Left ventricle myocardium inferior (tissue), 1 donor: ENCODE measurements at regions not wholly inside any gene's neighbourhood (a gene's known extent, or its start where the extent isn't known, plus 50 kb on each side); places are given as distances from the start of the nearest gene placed in this dataset.

ENCODE experiments used
- DNase-seq: peaks from one replicate; pipeline ENCODE4 v3.0.0-alpha.2; 2020
- H3K27ac ChIP-seq: fragments of 200-600 bp; replicated peaks from 2 replicates; pipeline ENCODE4 v1.8.0; 2021
- H3K27me3 ChIP-seq: fragments of 200-600 bp; 2 replicates; pipeline ENCODE4 v1.8.0; 2021; ENCODE audit warnings: low read depth
- H3K36me3 ChIP-seq: fragments of 200-600 bp; 2 replicates; pipeline ENCODE4 v1.8.0; 2021
- H3K4me1 ChIP-seq: fragments of 200-600 bp; 2 replicates; pipeline ENCODE4 v1.8.0; 2021
- H3K4me3 ChIP-seq: fragments of 200-600 bp; 2 replicates; pipeline ENCODE4 v1.8.0; 2021; ENCODE audit warnings: mild to moderate bottlenecking, moderate library complexity
- H3K9me3 ChIP-seq: fragments of 200-600 bp; replicated peaks from 2 replicates; pipeline ENCODE4 v1.8.0; 2021
- intact Hi-C: fragments of 100-400 bp; cut with micrococcal nuclease; formaldehyde crosslinking; loops from one replicate; pipeline ENCODE4 v1.11.0; 2022
- TF ChIP-seq, protein P1 (sequence below): fragments of 200-600 bp; IDR thresholded peaks from 2 replicates; pipeline ENCODE4 v1.8.0; 2021; ENCODE audit warnings: antibody characterized with exemption, mild to moderate bottlenecking, borderline replicate concordance
- donor health status: DM: no; HTN: yes; CAD: no; lungs with severe emphysema.

DNA sequence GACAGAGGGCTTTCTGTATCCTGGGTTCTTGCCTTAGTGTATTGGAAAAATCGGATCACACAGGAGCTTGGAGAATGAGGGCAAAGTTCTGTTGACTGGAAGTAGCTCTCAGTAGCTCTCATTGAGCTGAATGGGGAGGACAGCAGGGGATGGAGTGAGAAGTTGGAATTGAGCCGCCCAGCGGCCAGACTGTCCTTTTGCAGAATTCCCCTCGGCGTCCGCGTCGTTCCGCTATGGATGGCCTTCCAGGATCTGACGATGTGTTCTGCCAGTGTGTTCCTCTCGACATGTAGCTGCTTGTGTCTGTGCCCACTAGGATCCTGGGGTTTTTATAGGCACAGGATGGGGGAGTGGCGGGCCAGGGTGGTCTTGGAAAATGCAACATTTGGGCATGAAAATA lies 351.8 kb upstream of the SEMA3A start:
- TF ChIP-seq, protein P1, sequence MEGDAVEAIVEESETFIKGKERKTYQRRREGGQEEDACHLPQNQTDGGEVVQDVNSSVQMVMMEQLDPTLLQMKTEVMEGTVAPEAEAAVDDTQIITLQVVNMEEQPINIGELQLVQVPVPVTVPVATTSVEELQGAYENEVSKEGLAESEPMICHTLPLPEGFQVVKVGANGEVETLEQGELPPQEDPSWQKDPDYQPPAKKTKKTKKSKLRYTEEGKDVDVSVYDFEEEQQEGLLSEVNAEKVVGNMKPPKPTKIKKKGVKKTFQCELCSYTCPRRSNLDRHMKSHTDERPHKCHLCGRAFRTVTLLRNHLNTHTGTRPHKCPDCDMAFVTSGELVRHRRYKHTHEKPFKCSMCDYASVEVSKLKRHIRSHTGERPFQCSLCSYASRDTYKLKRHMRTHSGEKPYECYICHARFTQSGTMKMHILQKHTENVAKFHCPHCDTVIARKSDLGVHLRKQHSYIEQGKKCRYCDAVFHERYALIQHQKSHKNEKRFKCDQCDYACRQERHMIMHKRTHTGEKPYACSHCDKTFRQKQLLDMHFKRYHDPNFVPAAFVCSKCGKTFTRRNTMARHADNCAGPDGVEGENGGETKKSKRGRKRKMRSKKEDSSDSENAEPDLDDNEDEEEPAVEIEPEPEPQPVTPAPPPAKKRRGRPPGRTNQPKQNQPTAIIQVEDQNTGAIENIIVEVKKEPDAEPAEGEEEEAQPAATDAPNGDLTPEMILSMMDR = no peak
- no peaks in the 10 kb centered on the region for H3K4me1 ChIP-seq
- no peaks in the 10 kb centered on the region for H3K27me3 ChIP-seq
- H3K9me3 ChIP-seq = no peaks in the 10 kb centered on the region
- intact Hi-C loops = no loop called here
- no peak overlapping the region for H3K27ac ChIP-seq
- DNase-seq = no peak
- H3K36me3 ChIP-seq = no peaks in the 10 kb centered on the region
- H3K4me3 ChIP-seq = no peak overlapping the region

DNA sequence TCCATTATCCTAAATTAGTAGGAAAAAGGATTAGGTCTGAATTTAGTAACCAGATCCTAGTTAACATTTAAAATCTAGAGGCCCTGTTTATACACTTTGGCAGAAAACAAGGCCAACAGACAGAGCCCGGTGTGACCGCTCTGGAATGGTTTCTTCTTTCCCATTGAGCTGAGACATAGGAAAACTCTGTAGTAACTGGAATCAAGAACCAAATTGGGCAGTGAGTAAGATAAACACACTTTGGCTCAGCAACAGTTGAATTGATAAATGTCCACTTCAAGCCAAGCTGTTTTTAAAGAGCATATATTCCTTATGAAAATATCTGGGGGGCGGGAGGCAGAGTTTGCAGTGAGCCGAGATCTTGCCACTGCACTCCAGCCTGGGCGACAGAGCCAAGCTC lies 343.7 kb upstream of the SEMA3A start:
- TF ChIP-seq, protein P1 = no peak
- no peaks in the 10 kb centered on the region for H3K9me3 ChIP-seq
- H3K4me3 ChIP-seq = no peak overlapping the region
- no peak overlapping the region for H3K27ac ChIP-seq
- H3K27me3 ChIP-seq = no peaks in the 10 kb centered on the region
- H3K36me3 ChIP-seq = no peaks in the 10 kb centered on the region
- intact Hi-C loops = no loop called here
- no peak for DNase-seq
- no peaks in the 10 kb centered on the region for H3K4me1 ChIP-seq

DNA sequence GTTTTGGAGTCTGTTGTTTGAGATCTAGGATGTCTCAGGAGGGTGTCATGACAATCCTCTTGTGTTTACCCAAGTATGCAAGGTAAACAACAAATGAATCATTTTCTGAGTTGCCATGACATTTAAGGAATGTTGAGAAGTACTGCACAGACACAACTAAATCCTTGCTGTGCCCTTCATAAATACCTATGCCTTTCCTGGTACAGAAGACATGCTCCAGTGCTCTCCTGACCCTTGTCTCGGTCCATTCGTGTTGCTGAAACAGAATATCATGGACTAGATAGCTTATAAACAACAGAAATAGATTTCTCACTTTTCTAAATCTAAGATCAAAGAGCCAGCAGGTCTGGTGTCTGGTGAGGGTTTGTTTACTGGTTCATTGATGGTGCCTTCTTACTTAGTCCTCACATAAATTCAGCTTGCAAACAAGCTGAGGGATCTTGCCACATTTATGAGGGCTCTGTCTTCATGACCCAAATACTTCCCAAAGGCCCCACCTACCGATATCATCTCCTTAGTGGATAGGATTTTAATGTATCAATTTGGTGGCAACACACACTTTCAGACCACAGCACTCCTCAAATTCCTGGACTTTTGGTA lies 341.8 kb upstream of the SEMA3A start:
- H3K36me3 ChIP-seq = no peaks in the 10 kb centered on the region
- DNase-seq = no peak
- no peaks in the 10 kb centered on the region for H3K4me1 ChIP-seq
- intact Hi-C loops = no loop called here
- TF ChIP-seq, protein P1 = no peak
- no peaks in the 10 kb centered on the region for H3K27me3 ChIP-seq
- no peaks in the 10 kb centered on the region for H3K9me3 ChIP-seq
- H3K4me3 ChIP-seq = no peak overlapping the region
- H3K27ac ChIP-seq = no peak overlapping the region

DNA sequence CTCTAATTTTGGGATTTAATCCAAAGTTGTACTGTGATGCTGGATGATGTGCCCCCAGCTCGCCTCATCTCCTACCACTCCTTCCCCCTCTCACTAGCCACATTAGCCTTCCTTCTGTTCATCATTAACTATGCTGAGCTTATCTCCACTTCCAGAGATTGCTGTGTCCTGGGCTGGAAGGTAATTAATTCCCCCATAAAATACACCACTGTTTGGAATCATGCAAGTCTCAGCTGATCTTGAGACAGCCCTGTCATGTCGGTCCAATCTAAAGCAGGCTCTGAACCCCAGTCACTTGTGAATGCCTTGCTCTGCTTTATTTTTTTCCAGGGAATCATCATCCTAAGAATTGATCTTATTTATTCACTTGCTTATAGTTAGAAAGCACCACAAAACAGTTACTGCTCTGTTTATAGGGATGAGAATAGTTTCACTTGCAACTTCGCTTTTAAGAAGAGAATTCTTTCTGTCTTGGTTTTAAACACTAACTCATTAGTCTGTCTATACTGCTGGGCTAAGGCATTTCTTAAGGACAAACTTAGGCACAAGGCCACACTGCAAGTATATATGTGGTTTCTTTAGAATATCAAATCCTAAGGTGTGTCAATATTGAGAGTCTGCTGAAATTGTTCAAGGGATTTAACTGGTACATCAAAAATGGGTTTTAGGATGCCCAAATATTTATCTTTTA lies 341.1 kb upstream of the SEMA3A start:
- TF ChIP-seq, protein P1 = no peak

DNA sequence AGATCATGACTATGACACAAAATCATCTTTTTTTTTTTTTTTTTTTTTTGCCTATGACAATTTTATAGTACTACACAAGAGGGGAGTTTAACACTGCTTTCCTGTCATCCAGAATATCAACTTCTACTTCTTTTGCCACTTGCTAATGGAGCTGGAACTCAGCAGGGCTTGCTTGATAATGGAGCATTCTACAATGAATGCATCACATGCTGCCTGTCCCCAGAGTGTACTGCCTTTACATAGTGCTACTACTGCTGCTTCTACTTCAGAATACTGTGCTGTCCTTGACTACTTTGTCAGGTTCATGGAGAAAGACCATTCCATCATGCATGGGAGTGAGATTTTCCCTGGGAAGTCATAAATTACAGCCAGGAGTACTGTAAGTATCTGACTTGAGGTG lies 338.6 kb upstream of the SEMA3A start:
- Histone ChIP-seq H3K9me3 (no peaks in the 10 kb centered on the region), H3K27me3 (no peaks in the 10 kb centered on the region), H3K4me3 (no peak overlapping the region), H3K4me1 (no peaks in the 10 kb centered on the region), H3K27ac (no peak overlapping the region), H3K36me3 (no peaks in the 10 kb centered on the region)
- TF ChIP-seq, protein P1 = no peak
- intact Hi-C loops = no loop called here
- no peak for DNase-seq

More for the DNA sequence above, 341.1 kb upstream of the SEMA3A start:
- intact Hi-C loops = no loop called here
- no peaks in the 10 kb centered on the region for H3K27me3 ChIP-seq
- DNase-seq = no peak
- H3K9me3 ChIP-seq = no peaks in the 10 kb centered on the region
- H3K27ac ChIP-seq = no peak overlapping the region
- no peaks in the 10 kb centered on the region for H3K36me3 ChIP-seq
- H3K4me1 ChIP-seq = no peaks in the 10 kb centered on the region
- H3K4me3 ChIP-seq = no peak overlapping the region
